ENCODE measurements at regions not wholly inside any gene's neighbourhood (a gene's known extent, or its start where the extent isn't known, plus 50 kb on each side); places are given as distances from the start of the nearest gene placed in this dataset.

GRCh38 chr3:170762064-170762463, 107.9 kb downstream of the RPL22L1 start:
- H3K4me1 ChIP-seq (ENCODE audit: insufficient read depth, low read length), result peaks cover 3% of the 10 kb centered on the region; the same call in 1 of the 2 replicates

DNA sequence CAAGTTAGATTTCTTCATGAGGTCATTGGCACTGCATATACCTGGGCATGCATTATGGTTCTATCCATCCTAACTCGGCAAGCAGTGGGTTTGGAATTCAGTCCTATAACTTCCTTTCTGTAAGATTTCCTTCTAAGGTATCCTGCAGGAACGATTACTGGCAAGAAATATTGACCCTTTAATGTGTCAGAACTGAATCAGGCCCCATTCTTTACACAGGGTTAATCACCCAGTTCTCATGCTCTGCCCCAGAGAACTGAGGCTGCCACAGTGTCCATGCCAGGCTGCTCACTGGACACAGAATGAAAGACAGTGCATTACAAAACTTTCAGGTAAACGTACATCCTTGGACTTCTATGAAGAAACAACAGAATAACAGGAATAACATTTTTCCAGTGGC, 108.9 kb downstream of the RPL22L1 start:
- H3K27me3 ChIP-seq (ENCODE audit: insufficient read depth, low read length), result no peaks in the 10 kb centered on the region
- H3K4me1 ChIP-seq (ENCODE audit: insufficient read depth, low read length), result peaks cover 3% of the 10 kb centered on the region; the same call in 1 of the 2 replicates
- no peaks in the 10 kb centered on the region for H3K36me3 ChIP-seq (ENCODE audit: insufficient read depth, low read depth, low read length)
- no peaks in the 10 kb centered on the region for H3K9me3 ChIP-seq (ENCODE audit: insufficient read depth, low read depth, low read length)
- H3K27ac ChIP-seq (ENCODE audit: low read length), result no peak overlapping the region
- H3K9ac ChIP-seq (ENCODE audit: low read depth, low read length), result no peak overlapping the region
- no peak overlapping the region for H3K4me3 ChIP-seq (ENCODE audit: low read length)

More at GRCh38 chr3:170762064-170762463, 107.9 kb downstream of the RPL22L1 start:
- Histone ChIP-seq H3K27me3 (ENCODE audit: insufficient read depth, low read length) (no peaks in the 10 kb centered on the region), H3K36me3 (ENCODE audit: insufficient read depth, low read depth, low read length) (no peaks in the 10 kb centered on the region), H3K9me3 (ENCODE audit: insufficient read depth, low read depth, low read length) (no peaks in the 10 kb centered on the region), H3K4me3 (ENCODE audit: low read length) (no peak overlapping the region), H3K9ac (ENCODE audit: low read depth, low read length) (no peak overlapping the region), H3K27ac (ENCODE audit: low read length) (no peak overlapping the region)

DNA sequence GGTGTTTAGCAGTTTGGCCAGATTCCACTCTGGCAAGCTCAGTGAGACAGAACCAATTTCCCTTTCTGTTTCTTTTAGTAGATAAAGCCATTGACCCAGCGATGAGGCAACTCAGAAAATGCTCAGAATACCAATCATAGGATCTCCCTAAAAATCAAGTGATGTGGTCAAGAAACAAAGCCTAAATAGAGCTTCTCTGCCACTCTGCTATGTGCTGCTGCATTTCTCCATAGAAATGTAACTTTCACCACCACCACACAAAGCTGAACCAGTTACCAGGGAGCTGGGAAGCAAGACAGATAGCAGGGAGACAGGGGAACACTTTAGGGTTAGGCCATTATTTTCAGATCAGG, 109.8 kb downstream of the RPL22L1 start:
- H3K9ac ChIP-seq (ENCODE audit: low read depth, low read length), result no peak overlapping the region
- H3K27ac ChIP-seq (ENCODE audit: low read length), result no peak overlapping the region
- no peaks in the 10 kb centered on the region for H3K36me3 ChIP-seq (ENCODE audit: insufficient read depth, low read depth, low read length)
- no peak overlapping the region for H3K4me3 ChIP-seq (ENCODE audit: low read length)
- no peaks in the 10 kb centered on the region for H3K9me3 ChIP-seq (ENCODE audit: insufficient read depth, low read depth, low read length)
- H3K27me3 ChIP-seq (ENCODE audit: insufficient read depth, low read length), result no peaks in the 10 kb centered on the region
- H3K4me1 ChIP-seq (ENCODE audit: insufficient read depth, low read length), result peaks cover 3% of the 10 kb centered on the region; the same call in 1 of the 2 replicates

DNA sequence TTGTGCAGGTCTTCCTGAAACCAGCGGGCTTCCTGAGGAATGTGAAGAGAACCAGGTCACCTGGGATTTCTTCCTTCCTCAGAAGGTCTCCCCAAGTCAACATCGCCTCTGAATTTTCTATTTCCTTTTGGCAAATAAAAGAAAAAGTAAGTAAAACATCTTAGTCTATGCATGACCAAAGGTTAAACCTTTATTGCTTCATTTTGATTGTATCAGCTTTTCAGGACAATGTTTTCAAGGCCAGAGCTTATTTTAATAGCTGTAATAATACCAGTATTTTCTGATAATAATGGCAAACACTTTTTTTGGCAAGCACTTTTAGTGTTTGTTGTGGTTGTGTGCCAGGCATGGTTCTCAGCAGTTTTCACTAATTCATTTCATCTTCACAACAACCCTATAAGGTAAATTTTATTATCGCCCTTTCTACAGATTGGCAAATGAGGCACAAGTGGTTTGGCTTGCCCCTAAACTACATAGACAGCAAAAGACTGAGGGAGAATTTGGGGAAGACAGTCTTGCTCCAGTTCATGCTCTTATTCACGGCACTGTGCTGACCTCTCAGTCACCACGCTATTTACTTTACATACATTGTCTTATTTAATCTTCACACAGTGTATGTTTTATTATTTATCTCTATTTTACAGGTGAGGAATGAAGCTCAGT, 110.4 kb downstream of the RPL22L1 start:
- Histone ChIP-seq H3K4me1 (ENCODE audit: insufficient read depth, low read length) (peaks cover 3% of the 10 kb centered on the region; the same call in 1 of the 2 replicates), H3K27ac (ENCODE audit: low read length) (no peak overlapping the region), H3K9ac (ENCODE audit: low read depth, low read length) (no peak overlapping the region), H3K4me3 (ENCODE audit: low read length) (no peak overlapping the region), H3K27me3 (ENCODE audit: insufficient read depth, low read length) (no peaks in the 10 kb centered on the region), H3K36me3 (ENCODE audit: insufficient read depth, low read depth, low read length) (no peaks in the 10 kb centered on the region), H3K9me3 (ENCODE audit: insufficient read depth, low read depth, low read length) (no peaks in the 10 kb centered on the region)

- no peaks in the 10 kb centered on the region for H3K27me3 ChIP-seq (ENCODE audit: insufficient read depth, low read length)
- H3K27ac ChIP-seq (ENCODE audit: low read length), result no peak overlapping the region
- H3K9ac ChIP-seq (ENCODE audit: low read depth, low read length), result no peak overlapping the region
- H3K36me3 ChIP-seq (ENCODE audit: insufficient read depth, low read depth, low read length), result no peaks in the 10 kb centered on the region
- H3K9me3 ChIP-seq (ENCODE audit: insufficient read depth, low read depth, low read length), result no peaks in the 10 kb centered on the region
- H3K4me1 ChIP-seq (ENCODE audit: insufficient read depth, low read length), result peaks cover 3% of the 10 kb centered on the region; the same call in 1 of the 2 replicates
- H3K4me3 ChIP-seq (ENCODE audit: low read length), result no peak overlapping the region
Measured at GRCh38 chr3:170757038-170757437, 113.0 kb downstream of the RPL22L1 start.

- H3K27ac ChIP-seq (ENCODE audit: low read length), result no peak overlapping the region
- H3K36me3 ChIP-seq (ENCODE audit: insufficient read depth, low read depth, low read length), result no peaks in the 10 kb centered on the region
- H3K9ac ChIP-seq (ENCODE audit: low read depth, low read length), result no peak overlapping the region
- no peak overlapping the region for H3K4me3 ChIP-seq (ENCODE audit: low read length)
- no peaks in the 10 kb centered on the region for H3K9me3 ChIP-seq (ENCODE audit: insufficient read depth, low read depth, low read length)
- no peaks in the 10 kb centered on the region for H3K27me3 ChIP-seq (ENCODE audit: insufficient read depth, low read length)
- no peaks in the 10 kb centered on the region for H3K4me1 ChIP-seq (ENCODE audit: insufficient read depth, low read length)
Measured at GRCh38 chr3:170754311-170754693, 115.7 kb downstream of the RPL22L1 start.

GRCh38 chr3:170753421-170754310, 116.3 kb downstream of the RPL22L1 start:
- H3K27ac ChIP-seq (ENCODE audit: low read length), result no peak overlapping the region
- no peak overlapping the region for H3K9ac ChIP-seq (ENCODE audit: low read depth, low read length)
- H3K36me3 ChIP-seq (ENCODE audit: insufficient read depth, low read depth, low read length), result no peaks in the 10 kb centered on the region
- H3K4me1 ChIP-seq (ENCODE audit: insufficient read depth, low read length), result no peaks in the 10 kb centered on the region
- no peak overlapping the region for H3K4me3 ChIP-seq (ENCODE audit: low read length)
- no peaks in the 10 kb centered on the region for H3K9me3 ChIP-seq (ENCODE audit: insufficient read depth, low read depth, low read length)
- H3K27me3 ChIP-seq (ENCODE audit: insufficient read depth, low read length), result no peaks in the 10 kb centered on the region

DNA sequence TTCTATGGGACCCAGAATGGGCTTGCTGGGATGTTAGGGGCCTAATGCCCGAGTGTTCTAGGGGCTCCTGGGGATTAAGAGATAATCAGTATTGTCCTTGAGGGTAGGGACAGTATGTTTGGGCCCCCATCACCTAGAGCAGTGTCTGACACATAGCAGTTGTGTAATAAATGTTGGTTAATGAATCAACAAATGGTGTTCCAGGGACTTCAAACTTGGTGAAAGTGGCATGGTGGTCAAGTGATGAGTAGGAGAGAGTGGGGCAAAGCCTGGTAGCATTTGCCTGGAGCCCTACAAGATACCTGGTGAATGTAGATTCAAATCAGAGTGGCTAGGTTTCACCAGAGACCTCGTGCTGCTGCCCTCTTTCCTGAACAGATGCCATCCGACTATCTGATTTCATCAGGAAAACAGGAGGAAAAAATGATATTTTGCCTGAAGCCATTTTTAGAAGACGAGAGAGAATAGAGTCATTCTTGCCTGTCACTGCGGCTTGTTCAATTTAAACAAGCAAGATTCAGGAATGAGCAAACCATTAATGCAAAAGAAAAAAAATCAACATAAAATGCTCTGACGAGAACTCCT, 117.3 kb downstream of the RPL22L1 start:
- H3K4me1 ChIP-seq (ENCODE audit: insufficient read depth, low read length), result no peaks in the 10 kb centered on the region
- H3K27ac ChIP-seq (ENCODE audit: low read length), result no peak overlapping the region
- no peaks in the 10 kb centered on the region for H3K27me3 ChIP-seq (ENCODE audit: insufficient read depth, low read length)
- no peaks in the 10 kb centered on the region for H3K36me3 ChIP-seq (ENCODE audit: insufficient read depth, low read depth, low read length)
- H3K9ac ChIP-seq (ENCODE audit: low read depth, low read length), result no peak overlapping the region
- no peaks in the 10 kb centered on the region for H3K9me3 ChIP-seq (ENCODE audit: insufficient read depth, low read depth, low read length)
- H3K4me3 ChIP-seq (ENCODE audit: low read length), result no peak overlapping the region

- Histone ChIP-seq H3K4me3 (ENCODE audit: low read length) (no peak overlapping the region), H3K27ac (ENCODE audit: low read length) (no peak overlapping the region), H3K9ac (ENCODE audit: low read depth, low read length) (no peak overlapping the region)
Measured at GRCh38 chr3:170751899-170752293, 118.1 kb downstream of the RPL22L1 start.

DNA sequence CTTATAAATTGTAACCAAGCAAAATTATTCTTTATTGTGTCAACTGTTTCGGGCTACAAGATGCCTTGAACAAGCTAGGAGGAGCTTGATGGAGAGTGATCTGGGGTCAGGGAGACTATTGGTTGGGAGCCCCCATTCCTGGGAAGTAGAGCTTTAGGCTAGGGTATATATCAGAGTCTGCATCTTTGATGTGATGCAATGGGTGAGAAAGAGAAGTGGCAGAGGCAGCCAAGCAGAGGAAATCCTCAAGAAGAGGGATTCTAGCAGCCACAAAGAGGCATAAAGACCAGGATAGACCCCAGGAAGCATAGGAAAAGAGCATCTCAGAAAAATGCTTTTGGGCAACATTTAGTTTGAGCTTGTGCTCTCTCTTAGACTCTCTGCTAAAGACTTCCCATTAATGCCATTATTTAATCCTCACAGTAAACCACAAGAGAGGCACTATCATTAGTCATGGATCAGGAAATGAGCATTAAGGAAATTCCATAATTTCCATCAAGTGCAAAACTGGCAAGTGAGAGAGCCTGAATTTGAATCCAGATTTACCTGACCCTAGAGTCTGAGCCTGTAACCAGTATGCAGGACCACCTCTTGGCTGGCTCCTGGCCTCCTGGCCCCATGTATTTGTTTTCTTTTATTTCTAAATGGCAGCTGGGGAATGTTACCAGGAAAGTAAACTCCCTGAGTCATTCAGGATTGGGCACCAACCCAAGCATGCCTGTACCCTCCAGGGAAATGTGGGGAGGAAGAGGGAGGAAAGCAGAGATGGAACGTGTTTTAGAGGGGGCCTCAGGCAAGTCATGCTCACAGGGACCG, 118.7 kb downstream of the RPL22L1 start:
- Histone ChIP-seq H3K36me3 (ENCODE audit: insufficient read depth, low read depth, low read length) (no peaks in the 10 kb centered on the region), H3K9me3 (ENCODE audit: insufficient read depth, low read depth, low read length) (no peaks in the 10 kb centered on the region), H3K9ac (ENCODE audit: low read depth, low read length) (no peak overlapping the region), H3K27ac (ENCODE audit: low read length) (no peak overlapping the region), H3K4me3 (ENCODE audit: low read length) (no peak overlapping the region), H3K27me3 (ENCODE audit: insufficient read depth, low read length) (no peaks in the 10 kb centered on the region), H3K4me1 (ENCODE audit: insufficient read depth, low read length) (no peaks in the 10 kb centered on the region)

More at GRCh38 chr3:170751899-170752293, 118.1 kb downstream of the RPL22L1 start:
- H3K9me3 ChIP-seq (ENCODE audit: insufficient read depth, low read depth, low read length), result no peaks in the 10 kb centered on the region
- no peaks in the 10 kb centered on the region for H3K4me1 ChIP-seq (ENCODE audit: insufficient read depth, low read length)
- no peaks in the 10 kb centered on the region for H3K36me3 ChIP-seq (ENCODE audit: insufficient read depth, low read depth, low read length)
- H3K27me3 ChIP-seq (ENCODE audit: insufficient read depth, low read length), result no peaks in the 10 kb centered on the region

- H3K27ac ChIP-seq (ENCODE audit: low read length), result no peak overlapping the region
- H3K4me3 ChIP-seq (ENCODE audit: low read length), result no peak overlapping the region
- H3K9ac ChIP-seq (ENCODE audit: low read depth, low read length), result no peak overlapping the region
- H3K27me3 ChIP-seq (ENCODE audit: insufficient read depth, low read length), result no peaks in the 10 kb centered on the region
- H3K9me3 ChIP-seq (ENCODE audit: insufficient read depth, low read depth, low read length), result no peaks in the 10 kb centered on the region
- H3K36me3 ChIP-seq (ENCODE audit: insufficient read depth, low read depth, low read length), result no peaks in the 10 kb centered on the region
- no peaks in the 10 kb centered on the region for H3K4me1 ChIP-seq (ENCODE audit: insufficient read depth, low read length)
Measured at GRCh38 chr3:170750478-170750830, 119.5 kb downstream of the RPL22L1 start.
